ENCODE measurements at regions not wholly inside any gene's neighbourhood (a gene's known extent, or its start where the extent isn't known, plus 50 kb on each side); places are given as distances from the start of the nearest gene placed in this dataset.
"Not testable (repeated sequence)": the region's sequence is repeated elsewhere in the genome, so short reads cannot be mapped to it uniquely, and the experiment has no call there.

GRCh38 chr2:103401621-103402020 lies 639.8 kb downstream of the TMEM182 start:
- no peak overlapping the region for H3K4me3 Mint-ChIP-seq
- no peak overlapping the region for H3K27ac Mint-ChIP-seq
- intact Hi-C loops (cut with micrococcal nuclease): no loop called here
- H3K27me3 Mint-ChIP-seq: no peaks in the 10 kb centered on the region
- H3K36me3 Mint-ChIP-seq (ENCODE audit: low read depth): no peaks in the 10 kb centered on the region
- no peaks in the 10 kb centered on the region for H3K9me3 Mint-ChIP-seq
- no peaks in the 10 kb centered on the region for H3K4me1 Mint-ChIP-seq (ENCODE audit: low read depth)

GRCh38 chr2:103402336-103402735 lies 640.5 kb downstream of the TMEM182 start:
- Mint-ChIP-seq H3K36me3 (ENCODE audit: low read depth) (no peaks in the 10 kb centered on the region), H3K4me3 (no peak overlapping the region), H3K9me3 (no peaks in the 10 kb centered on the region), H3K27ac (no peak overlapping the region), H3K4me1 (ENCODE audit: low read depth) (no peaks in the 10 kb centered on the region), H3K27me3 (no peaks in the 10 kb centered on the region)
- intact Hi-C loops (cut with micrococcal nuclease): no loop called here

- Mint-ChIP-seq H3K36me3 (ENCODE audit: low read depth) (no peaks in the 10 kb centered on the region), H3K4me1 (ENCODE audit: low read depth) (no peaks in the 10 kb centered on the region), H3K9me3 (no peaks in the 10 kb centered on the region), H3K27me3 (no peaks in the 10 kb centered on the region), H3K27ac (no peak overlapping the region), H3K4me3 (no peak overlapping the region)
- intact Hi-C loops (cut with micrococcal nuclease): no loop called here
Observed at GRCh38 chr2:103402944-103403343, 641.1 kb downstream of the TMEM182 start.

GRCh38 chr2:103403388-103403787 lies 641.6 kb downstream of the TMEM182 start:
- intact Hi-C loops (cut with micrococcal nuclease); H3K27me3 Mint-ChIP-seq; H3K4me1 Mint-ChIP-seq (ENCODE audit: low read depth); H3K4me3 Mint-ChIP-seq; H3K36me3 Mint-ChIP-seq (ENCODE audit: low read depth); H3K27ac Mint-ChIP-seq; H3K9me3 Mint-ChIP-seq: not testable (repeated sequence)

- no peaks in the 10 kb centered on the region for H3K36me3 Mint-ChIP-seq (ENCODE audit: low read depth)
- no peak overlapping the region for H3K27ac Mint-ChIP-seq
- intact Hi-C loops (cut with micrococcal nuclease): no loop called here
- H3K4me1 Mint-ChIP-seq (ENCODE audit: low read depth): no peaks in the 10 kb centered on the region
- no peaks in the 10 kb centered on the region for H3K27me3 Mint-ChIP-seq
- peaks cover 19% of the 10 kb centered on the region for H3K9me3 Mint-ChIP-seq
- no peak overlapping the region for H3K4me3 Mint-ChIP-seq
Observed at GRCh38 chr2:103410221-103410620, 648.4 kb downstream of the TMEM182 start.

- Mint-ChIP-seq H3K9me3 (peaks cover 10% of the 10 kb centered on the region), H3K27me3 (no peaks in the 10 kb centered on the region), H3K4me1 (ENCODE audit: low read depth) (no peaks in the 10 kb centered on the region), H3K36me3 (ENCODE audit: low read depth) (no peaks in the 10 kb centered on the region), H3K27ac (no peak overlapping the region), H3K4me3 (no peak overlapping the region)
- intact Hi-C loops (cut with micrococcal nuclease): no loop called here
Observed at GRCh38 chr2:103419506-103419905, 657.7 kb downstream of the TMEM182 start.

- Mint-ChIP-seq H3K27ac (no peak overlapping the region), H3K27me3 (no peaks in the 10 kb centered on the region), H3K4me1 (ENCODE audit: low read depth) (no peaks in the 10 kb centered on the region), H3K4me3 (no peak overlapping the region), H3K9me3 (no peaks in the 10 kb centered on the region), H3K36me3 (ENCODE audit: low read depth) (no peaks in the 10 kb centered on the region)
- intact Hi-C loops (cut with micrococcal nuclease): no loop called here
Observed at GRCh38 chr2:103423100-103423499, 661.3 kb downstream of the TMEM182 start.

- Mint-ChIP-seq H3K4me1 (ENCODE audit: low read depth) (no peaks in the 10 kb centered on the region), H3K27ac (no peak overlapping the region), H3K4me3 (no peak overlapping the region), H3K27me3 (no peaks in the 10 kb centered on the region), H3K36me3 (ENCODE audit: low read depth) (no peaks in the 10 kb centered on the region), H3K9me3 (no peaks in the 10 kb centered on the region)
- intact Hi-C loops (cut with micrococcal nuclease): no loop called here
Observed at GRCh38 chr2:103427567-103427966, 665.7 kb downstream of the TMEM182 start.

- H3K27me3 Mint-ChIP-seq: no peaks in the 10 kb centered on the region
- no peaks in the 10 kb centered on the region for H3K4me1 Mint-ChIP-seq (ENCODE audit: low read depth)
- H3K36me3 Mint-ChIP-seq (ENCODE audit: low read depth): no peaks in the 10 kb centered on the region
- no peak overlapping the region for H3K4me3 Mint-ChIP-seq
- no peak overlapping the region for H3K27ac Mint-ChIP-seq
- intact Hi-C loops (cut with micrococcal nuclease): no loop called here
- H3K9me3 Mint-ChIP-seq: peaks cover 6% of the 10 kb centered on the region
Observed at GRCh38 chr2:103430191-103430590, 668.4 kb downstream of the TMEM182 start.

GRCh38 chr2:103435010-103435409 lies 673.2 kb downstream of the TMEM182 start:
- H3K4me1 Mint-ChIP-seq (ENCODE audit: low read depth): no peaks in the 10 kb centered on the region
- intact Hi-C loops (cut with micrococcal nuclease): no loop called here
- peaks cover 14% of the 10 kb centered on the region for H3K9me3 Mint-ChIP-seq
- no peaks in the 10 kb centered on the region for H3K27me3 Mint-ChIP-seq
- no peak overlapping the region for H3K4me3 Mint-ChIP-seq
- H3K36me3 Mint-ChIP-seq (ENCODE audit: low read depth): no peaks in the 10 kb centered on the region
- H3K27ac Mint-ChIP-seq: no peak overlapping the region

- H3K4me3 Mint-ChIP-seq: no peak overlapping the region
- no peaks in the 10 kb centered on the region for H3K4me1 Mint-ChIP-seq (ENCODE audit: low read depth)
- no peak overlapping the region for H3K27ac Mint-ChIP-seq
- no peaks in the 10 kb centered on the region for H3K27me3 Mint-ChIP-seq
- peaks cover 14% of the 10 kb centered on the region for H3K9me3 Mint-ChIP-seq
- no peaks in the 10 kb centered on the region for H3K36me3 Mint-ChIP-seq (ENCODE audit: low read depth)
- intact Hi-C loops (cut with micrococcal nuclease): no loop called here
Observed at GRCh38 chr2:103437161-103437560, 675.3 kb downstream of the TMEM182 start.

- Mint-ChIP-seq H3K4me1 (ENCODE audit: low read depth) (no peaks in the 10 kb centered on the region), H3K27ac (no peak overlapping the region), H3K9me3 (peaks cover 5% of the 10 kb centered on the region), H3K4me3 (no peak overlapping the region), H3K36me3 (ENCODE audit: low read depth) (no peaks in the 10 kb centered on the region), H3K27me3 (no peaks in the 10 kb centered on the region)
- intact Hi-C loops (cut with micrococcal nuclease): no loop called here
Observed at GRCh38 chr2:103445347-103445746, 683.5 kb downstream of the TMEM182 start.

GRCh38 chr2:103448495-103448894 lies 686.7 kb downstream of the TMEM182 start:
- intact Hi-C loops (cut with micrococcal nuclease): no loop called here
- Mint-ChIP-seq H3K4me3 (no peak overlapping the region), H3K4me1 (ENCODE audit: low read depth) (no peaks in the 10 kb centered on the region), H3K27me3 (no peaks in the 10 kb centered on the region), H3K9me3 (no peaks in the 10 kb centered on the region), H3K36me3 (ENCODE audit: low read depth) (no peaks in the 10 kb centered on the region), H3K27ac (no peak overlapping the region)

GRCh38 chr2:103451283-103451682 lies 689.5 kb downstream of the TMEM182 start:
- Mint-ChIP-seq H3K36me3 (ENCODE audit: low read depth) (no peaks in the 10 kb centered on the region), H3K9me3 (no peaks in the 10 kb centered on the region), H3K4me3 (no peak overlapping the region), H3K27me3 (no peaks in the 10 kb centered on the region), H3K4me1 (ENCODE audit: low read depth) (no peaks in the 10 kb centered on the region), H3K27ac (no peak overlapping the region)
- intact Hi-C loops (cut with micrococcal nuclease): no loop called here

- intact Hi-C loops (cut with micrococcal nuclease): no loop called here
- Mint-ChIP-seq H3K27ac (no peak overlapping the region), H3K4me1 (ENCODE audit: low read depth) (no peaks in the 10 kb centered on the region), H3K27me3 (no peaks in the 10 kb centered on the region), H3K9me3 (no peaks in the 10 kb centered on the region), H3K36me3 (ENCODE audit: low read depth) (no peaks in the 10 kb centered on the region), H3K4me3 (no peak overlapping the region)
Observed at GRCh38 chr2:103459283-103459682, 697.5 kb downstream of the TMEM182 start.
